Right lobe of liver (tissue), 4 donors: ENCODE measurements at regions not wholly inside any gene's neighbourhood (a gene's known extent, or its start where the extent isn't known, plus 50 kb on each side); places are given as distances from the start of the nearest gene placed in this dataset.

Experiments used
- POLR2A ChIP-seq: fragments of 450-650 bp; IDR thresholded peaks from one replicate; pipeline ENCODE4 v1.6.1; 2017; ENCODE audit warnings: antibody characterized with exemption, mild to moderate bottlenecking
- TF ChIP-seq, protein P1 (sequence below), 4 donors: fragments of 200-600 bp in 3 of 4; fragments of 450-650 bp in 1 of 4; IDR thresholded peaks; one replicate each; pipeline versions ENCODE4 v1.5.1 to v1.8.0; 2016 to 2022; ENCODE audit warnings: antibody characterized with exemption in 4 of 4, mild to moderate bottlenecking in 2 of 4
- donor health status: DM: no; HTN: no; CAD: no.
- donor health status: DM: no; HTN: no; CAD: no.
- donor health status: DM: no; HTN: yes; CAD: no.

- TF ChIP-seq, protein P1, sequence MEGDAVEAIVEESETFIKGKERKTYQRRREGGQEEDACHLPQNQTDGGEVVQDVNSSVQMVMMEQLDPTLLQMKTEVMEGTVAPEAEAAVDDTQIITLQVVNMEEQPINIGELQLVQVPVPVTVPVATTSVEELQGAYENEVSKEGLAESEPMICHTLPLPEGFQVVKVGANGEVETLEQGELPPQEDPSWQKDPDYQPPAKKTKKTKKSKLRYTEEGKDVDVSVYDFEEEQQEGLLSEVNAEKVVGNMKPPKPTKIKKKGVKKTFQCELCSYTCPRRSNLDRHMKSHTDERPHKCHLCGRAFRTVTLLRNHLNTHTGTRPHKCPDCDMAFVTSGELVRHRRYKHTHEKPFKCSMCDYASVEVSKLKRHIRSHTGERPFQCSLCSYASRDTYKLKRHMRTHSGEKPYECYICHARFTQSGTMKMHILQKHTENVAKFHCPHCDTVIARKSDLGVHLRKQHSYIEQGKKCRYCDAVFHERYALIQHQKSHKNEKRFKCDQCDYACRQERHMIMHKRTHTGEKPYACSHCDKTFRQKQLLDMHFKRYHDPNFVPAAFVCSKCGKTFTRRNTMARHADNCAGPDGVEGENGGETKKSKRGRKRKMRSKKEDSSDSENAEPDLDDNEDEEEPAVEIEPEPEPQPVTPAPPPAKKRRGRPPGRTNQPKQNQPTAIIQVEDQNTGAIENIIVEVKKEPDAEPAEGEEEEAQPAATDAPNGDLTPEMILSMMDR (IDR thresholded peaks at IDR 0.05) = no peak
- TF ChIP-seq POLR2A = no peak
Observed at GRCh38 chr21:28283641-28284490, 708.8 kb downstream of the LTN1 start.
